Body of pancreas (tissue), 4 donors: ENCODE measurements at regions not wholly inside any gene's neighbourhood (a gene's known extent, or its start where the extent isn't known, plus 50 kb on each side); places are given as distances from the start of the nearest gene placed in this dataset.

Experiments used
- ATAC-seq: fragments of 150-250 bp; one replicate; pipeline ENCODE4 v1.9.1; 2016
- DNase-seq, 4 donors: peaks; one replicate each; pipeline ENCODE4 v3.0.0-alpha.2; 2019
- H3K27ac ChIP-seq, 4 donors: fragments of 200-600 bp; sonication (generic); 1 replicate in 3 of 4; 2 replicates in 1 of 4; pipeline versions ENCODE4 v1.5.1 to v1.6.1; 2016 to 2019; ENCODE audit warnings: mild to moderate bottlenecking in 1 of 4, mixed read lengths in 1 of 4, moderate library complexity in 1 of 4
- H3K27me3 ChIP-seq, 2 donors: fragments of 200-600 bp; sonication (generic); one replicate each; pipeline ENCODE4 v1.6.0; 2016; ENCODE audit warnings: mild to moderate bottlenecking in 1 of 2
- H3K36me3 ChIP-seq, 2 donors: fragments of 200-600 bp; sonication (generic); replicated peaks in 1 of 2; 2 replicates each; pipeline ENCODE4 v1.5.1; 2016; ENCODE audit warnings: low read depth in 2 of 2; ENCODE audit not compliant: insufficient read depth in 1 of 2
- H3K4me1 ChIP-seq: fragments of 200-600 bp; sonication (generic); one replicate; pipeline ENCODE4 v1.6.0; 2016
- H3K4me3 ChIP-seq, 2 donors: fragments of 200-600 bp; sonication (generic); 1 replicate in 1 of 2; 2 replicates in 1 of 2; pipeline ENCODE4 v1.5.1; 2016 to 2019
- H3K9me3 ChIP-seq, 3 donors: fragments of 200-600 bp; sonication (generic); 1 replicate in 2 of 3; 2 replicates in 1 of 3; pipeline ENCODE4 v1.5.1; 2016
- CTCF ChIP-seq, 7 experiments: fragments of 450-650 bp in 4 of 7; fragments of 200-600 bp in 3 of 7; sonication (generic) in 3 of 7; IDR thresholded peaks; one replicate each; pipeline ENCODE4 v1.5.1; 2016 to 2019; ENCODE audit warnings: antibody characterized with exemption in 7 of 7
- POLR2A ChIP-seq, 3 donors: fragments of 450-650 bp; IDR thresholded peaks; one replicate each; pipeline ENCODE4 v1.6.1; 2016; ENCODE audit warnings: antibody characterized with exemption in 3 of 3, mild to moderate bottlenecking in 2 of 3
- WGBS, 2 donors: methylation state at CpG; one replicate each; pipeline ENCODE4 v1.1.5; 2017; 5-methylcytosine and 5-hydroxymethylcytosine counted together
- intact Hi-C: fragments of 100-400 bp; cut with DNase I; formaldehyde crosslinking; loops from one replicate; pipeline ENCODE4 v1.15.1; 2023

GRCh38 chr18:78099979-78100588 is 850.4 kb downstream of the GALR1 start:
- Histone ChIP-seq H3K9me3 (no peaks in the 10 kb centered on the region), H3K4me1 (no peaks in the 10 kb centered on the region), H3K4me3 (no peak overlapping the region), H3K27me3 (no peaks in the 10 kb centered on the region), H3K36me3 (no peaks in the 10 kb centered on the region), H3K27ac (no peak overlapping the region)
- ATAC-seq: no peak
- no peak for DNase-seq
- intact Hi-C loops: no loop called here
- TF ChIP-seq CTCF (IDR thresholded peaks at IDR 0.05) (no peak), POLR2A (IDR thresholded peaks at IDR 0.05) (no peak)
- 66 to 70% methylated on average over 15 of the region's 15 CpGs for WGBS, 2 donors

- Histone ChIP-seq H3K4me1 (no peaks in the 10 kb centered on the region), H3K27me3 (no peaks in the 10 kb centered on the region), H3K4me3 (no peak overlapping the region), H3K9me3 (no peaks in the 10 kb centered on the region), H3K36me3 (no peaks in the 10 kb centered on the region), H3K27ac (no peak overlapping the region)
- ATAC-seq: no peak
- no peak for TF ChIP-seq CTCF (IDR thresholded peaks at IDR 0.05)
- no peak for TF ChIP-seq POLR2A (IDR thresholded peaks at IDR 0.05)
- intact Hi-C loops: no loop called here
- WGBS, 2 donors: 66 to 68% methylated on average over 5 to 9 of the region's 9 CpGs
- no peak for DNase-seq
Measured at GRCh38 chr18:78101091-78101490, 851.4 kb downstream of the GALR1 start.

- H3K9me3 ChIP-seq: no peaks in the 10 kb centered on the region
- no peaks in the 10 kb centered on the region for H3K36me3 ChIP-seq
- DNase-seq (no peak), ATAC-seq (no peak)
- no peaks in the 10 kb centered on the region for H3K4me1 ChIP-seq
- intact Hi-C loops: no loop called here
- no peak overlapping the region for H3K27ac ChIP-seq
- no peak overlapping the region for H3K4me3 ChIP-seq
- WGBS, 2 donors: 62 to 80% methylated on average over 8 of the region's 8 CpGs
- no peaks in the 10 kb centered on the region for H3K27me3 ChIP-seq
- TF ChIP-seq POLR2A (IDR thresholded peaks at IDR 0.05): no peak
- no peak for TF ChIP-seq CTCF (IDR thresholded peaks at IDR 0.05)
Measured at GRCh38 chr18:78102135-78102534, 852.5 kb downstream of the GALR1 start.

GRCh38 chr18:78105611-78106010 is 856.0 kb downstream of the GALR1 start:
- DNase-seq (no peak), ATAC-seq (no peak)
- 59 to 61% methylated on average over 5 of the region's 5 CpGs for WGBS, 2 donors
- Histone ChIP-seq H3K36me3 (no peaks in the 10 kb centered on the region), H3K4me3 (no peak overlapping the region), H3K27me3 (no peaks in the 10 kb centered on the region), H3K9me3 (no peaks in the 10 kb centered on the region), H3K4me1 (no peaks in the 10 kb centered on the region), H3K27ac (no peak overlapping the region)
- intact Hi-C loops: no loop called here
- no peak for TF ChIP-seq CTCF (IDR thresholded peaks at IDR 0.05)
- TF ChIP-seq POLR2A (IDR thresholded peaks at IDR 0.05): no peak

GRCh38 chr18:78106946-78107345 is 857.3 kb downstream of the GALR1 start:
- DNase-seq (no peak), ATAC-seq (no peak)
- no peaks in the 10 kb centered on the region for H3K4me1 ChIP-seq
- intact Hi-C loops: no loop called here
- 87% methylated on average over 15 of the region's 15 CpGs for WGBS, 2 donors
- H3K9me3 ChIP-seq: no peaks in the 10 kb centered on the region
- no peaks in the 10 kb centered on the region for H3K27me3 ChIP-seq
- H3K36me3 ChIP-seq: no peaks in the 10 kb centered on the region
- no peak overlapping the region for H3K4me3 ChIP-seq
- TF ChIP-seq CTCF (IDR thresholded peaks at IDR 0.05) (no peak), POLR2A (IDR thresholded peaks at IDR 0.05) (no peak)
- H3K27ac ChIP-seq: no peak overlapping the region
